Heart left ventricle (tissue), 16 donors: ENCODE measurements at regions not wholly inside any gene's neighbourhood (a gene's known extent, or its start where the extent isn't known, plus 50 kb on each side); places are given as distances from the start of the nearest gene placed in this dataset.
A peak's percentile ranks its signal among the peaks of the same experiment; 100 is the strongest.

ENCODE experiments used
- ATAC-seq, 4 donors: fragments of 200-7000 bp; cut with Tn5 transposase; one replicate each; pipeline ENCODE4 v1.9.1; 2020 to 2022; ENCODE audit warnings: moderate library complexity in 4 of 4, mild to moderate bottlenecking in 3 of 4, moderate number of reproducible peaks in 1 of 4
- DNase-seq, 5 donors: peaks; one replicate each; pipeline ENCODE4 v3.0.0-alpha.2; 2020
- H3K27ac ChIP-seq, 12 donors: fragments of 200-600 bp; sonication (generic) in 4 of 12; one replicate each; pipeline versions ENCODE4 v1.5.0 to v1.8.0; 2016 to 2022; ENCODE audit warnings: mild to moderate bottlenecking in 2 of 12
- H3K27me3 ChIP-seq, 9 donors: fragments of 200-600 bp; sonication (generic) in 2 of 9; one replicate each; pipeline versions ENCODE4 v1.5.1 to v1.8.0; 2016 to 2022; ENCODE audit warnings: mild to moderate bottlenecking in 3 of 9
- H3K36me3 ChIP-seq, 9 donors: fragments of 200-600 bp; sonication (generic) in 2 of 9; one replicate each; pipeline versions ENCODE4 v1.5.0 to v1.8.0; 2018 to 2022; ENCODE audit warnings: mild to moderate bottlenecking in 2 of 9
- H3K4me1 ChIP-seq, 12 donors: fragments of 200-600 bp; sonication (generic) in 4 of 12; one replicate each; pipeline versions ENCODE4 v1.5.0 to v1.8.0; 2016 to 2022; ENCODE audit warnings: mild to moderate bottlenecking in 3 of 12
- H3K4me3 ChIP-seq, 12 donors: fragments of 200-600 bp; sonication (generic) in 4 of 12; one replicate each; pipeline versions ENCODE4 v1.5.0 to v1.8.0; 2017 to 2022; ENCODE audit warnings: mild to moderate bottlenecking in 9 of 12, moderate library complexity in 4 of 12
- H3K9me3 ChIP-seq, 12 donors: fragments of 200-600 bp; sonication (generic) in 4 of 12; one replicate each; pipeline versions ENCODE4 v1.5.0 to v1.8.0; 2016 to 2022; ENCODE audit warnings: mild to moderate bottlenecking in 1 of 12
- CTCF ChIP-seq, 12 donors: fragments of 200-600 bp; sonication (generic) in 4 of 12; IDR thresholded peaks; one replicate each; pipeline versions ENCODE4 v1.5.0 to v1.8.0; 2018 to 2022; ENCODE audit warnings: antibody characterized with exemption in 12 of 12, mild to moderate bottlenecking in 5 of 12
- POLR2A ChIP-seq, 2 donors: fragments of 450-650 bp; IDR thresholded peaks; one replicate each; pipeline ENCODE4 v1.6.1; 2017; ENCODE audit warnings: antibody characterized with exemption in 2 of 2, mild to moderate bottlenecking in 2 of 2, moderate library complexity in 2 of 2
- WGBS, 4 donors: extraction: QIAGEN DNeasy Blood & Tissue Kit in 2 of 4; methylation state at CpG; one replicate each; pipeline versions ENCODE4 v1.1.5 to v1.1.7; 2013 to 2018; 5-methylcytosine and 5-hydroxymethylcytosine counted together
- intact Hi-C, 10 donors: fragments of 100-400 bp; cut with DNase I; formaldehyde crosslinking; loops; one replicate each; pipeline versions ENCODE4 v1.11.1 to v1.14.2; 2022
- donor health status: ischemic (EF 13 %, LVEDD 7.1; RV severe dilation, severe dysfunction).
- donor health status: healthy with polysubstance abuse.
- donor health status: DM: no; HTN: yes; CAD: no.
- donor health status: DM: no; HTN: no; CAD: no.
- donor health status: ischemic (EF 25% LVEDD 6.9; RV normal size, moderate dysfunction).
- donor health status: ischemic (EF 25% LVEDD 5.7; RV mildly dilated, moderate dysfunction).
- donor health status: healthy.
- donor health status: DM: yes; HTN: yes; CAD: no.
- donor health status: ischemic (EF 35%, LVEDD 5.7; RV mildly dilated, moderate dysfunction).
- donor health status: nonischemic (EF 11% LVEDD 7.7; RV severe dilation, severe dysfunction).
- donor health status: DM: yes; HTN: yes; CAD: no.
- donor health status: PGD.
- donor health status: ischemic (EF 29% LVEDD 5.4; RV normal size, mild dysfunction).
- donor health status: nonischemic (EF 23%, LVEDD 6.1; RV moderate dilation, normal function).

- H3K27ac ChIP-seq = no peak overlapping the region
- WGBS, 4 donors = 38 to 55% (median 45%) methylated on average over 2 of the region's 2 CpGs
- H3K4me1 ChIP-seq = no peaks in the 10 kb centered on the region
- peaks cover 0 to 2% (median 0%) of the 10 kb centered on the region in 12 donors for H3K9me3 ChIP-seq
- H3K36me3 ChIP-seq = no peaks in the 10 kb centered on the region
- ATAC-seq = no peak
- DNase-seq = no peak
- no peaks in the 10 kb centered on the region for H3K27me3 ChIP-seq
- H3K4me3 ChIP-seq = no peak overlapping the region
- TF ChIP-seq POLR2A (IDR thresholded peaks at IDR 0.05) (no peak), CTCF (IDR thresholded peaks at IDR 0.05) (no peak)
- intact Hi-C loops = no loop called here
Observed at GRCh38 chr14:86824167-86824566, 1168.8 kb downstream of the GALC start.

- TF ChIP-seq POLR2A (IDR thresholded peaks at IDR 0.05) (no peak), CTCF (IDR thresholded peaks at IDR 0.05) (no peak)
- WGBS, 4 donors = 63 to 72% (median 67%) methylated on average over 2 of the region's 2 CpGs
- no peak for DNase-seq
- Histone ChIP-seq H3K9me3 (peaks cover 0 to 2% (median 0%) of the 10 kb centered on the region in 12 donors), H3K27me3 (no peaks in the 10 kb centered on the region), H3K4me3 (no peak overlapping the region), H3K4me1 (no peaks in the 10 kb centered on the region), H3K27ac (no peak overlapping the region), H3K36me3 (no peaks in the 10 kb centered on the region)
- intact Hi-C loops = no loop called here
- no peak for ATAC-seq
Observed at GRCh38 chr14:86823581-86823980, 1169.4 kb downstream of the GALC start.

GRCh38 chr14:86815341-86815740, 1177.6 kb downstream of the GALC start:
- Histone ChIP-seq H3K4me3 (no peak overlapping the region), H3K27me3 (no peaks in the 10 kb centered on the region), H3K4me1 (no peaks in the 10 kb centered on the region), H3K9me3 (peaks cover 0 to 29% (median 0%) of the 10 kb centered on the region in 12 donors), H3K36me3 (no peaks in the 10 kb centered on the region), H3K27ac (no peak overlapping the region)
- no peak for ATAC-seq
- intact Hi-C loops = no loop called here
- TF ChIP-seq POLR2A (IDR thresholded peaks at IDR 0.05) = no peak
- DNase-seq = no peak

GRCh38 chr14:86802726-86803125, 1190.3 kb downstream of the GALC start:
- no peaks in the 10 kb centered on the region for H3K4me1 ChIP-seq
- ATAC-seq (no peak), DNase-seq (no peak)
- WGBS, 4 donors = 60 to 68% (median 64%) methylated on average over 2 of the region's 2 CpGs
- intact Hi-C loops = no loop called here
- no peaks in the 10 kb centered on the region for H3K36me3 ChIP-seq
- TF ChIP-seq CTCF (IDR thresholded peaks at IDR 0.05) (no peak), POLR2A (IDR thresholded peaks at IDR 0.05) (no peak)
- H3K27ac ChIP-seq = no peak overlapping the region
- H3K27me3 ChIP-seq = no peaks in the 10 kb centered on the region
- H3K4me3 ChIP-seq = no peak overlapping the region
- H3K9me3 ChIP-seq = peaks cover 0 to 3% (median 0%) of the 10 kb centered on the region in 12 donors

- intact Hi-C loops = no loop called here
- H3K4me1 ChIP-seq = no peaks in the 10 kb centered on the region
- no peak overlapping the region for H3K27ac ChIP-seq
- ATAC-seq (peak in 1 of 4 donors; percentile 28), DNase-seq (no peak)
- H3K27me3 ChIP-seq = no peaks in the 10 kb centered on the region
- no peaks in the 10 kb centered on the region for H3K9me3 ChIP-seq
- TF ChIP-seq POLR2A (IDR thresholded peaks at IDR 0.05) (no peak), CTCF (IDR thresholded peaks at IDR 0.05) (no peak)
- WGBS, 4 donors = 27 to 37% (median 31%) methylated on average over 2 of the region's 2 CpGs
- H3K4me3 ChIP-seq = no peak overlapping the region
- no peaks in the 10 kb centered on the region for H3K36me3 ChIP-seq
Observed at GRCh38 chr14:86799244-86799647, 1193.7 kb downstream of the GALC start.
